ENCODE measurements at regions not wholly inside any gene's neighbourhood (a gene's known extent, or its start where the extent isn't known, plus 50 kb on each side); places are given as distances from the start of the nearest gene placed in this dataset.

DNA sequence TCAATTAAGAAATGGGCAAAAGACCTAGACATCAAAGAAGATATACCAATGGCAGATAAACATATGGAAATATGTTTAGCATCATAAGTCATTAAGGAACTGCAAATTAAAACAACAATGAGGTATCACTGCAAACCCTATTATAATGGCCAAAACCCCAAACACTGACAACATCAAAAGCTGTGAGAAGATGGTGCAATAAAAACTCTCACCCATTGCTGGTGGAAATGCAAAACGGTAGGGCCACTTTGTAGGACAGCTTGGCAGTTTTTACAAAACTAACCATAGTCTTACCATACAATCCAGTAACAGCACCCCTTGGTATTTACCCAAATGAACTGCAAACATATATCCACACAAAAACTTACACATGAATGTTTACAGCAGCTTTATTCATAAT, 213.1 kb downstream of the UBE2E3 start:
- DNase-seq (ENCODE audit: insufficient read length) (no peak), FAIRE-seq (peak; percentile 48)
- TF ChIP-seq TAF1 (IDR thresholded peaks at IDR 0.05; ENCODE audit: borderline replicate concordance, low read depth, low read length) = no peak
- no peak for TF ChIP-seq POLR2A (IDR thresholded peaks at IDR 0.05; ENCODE audit: low read depth, low read length)
- no peak for TF ChIP-seq POLR2AphosphoS5 (IDR thresholded peaks at IDR 0.05; ENCODE audit: low read depth, low read length)

DNA sequence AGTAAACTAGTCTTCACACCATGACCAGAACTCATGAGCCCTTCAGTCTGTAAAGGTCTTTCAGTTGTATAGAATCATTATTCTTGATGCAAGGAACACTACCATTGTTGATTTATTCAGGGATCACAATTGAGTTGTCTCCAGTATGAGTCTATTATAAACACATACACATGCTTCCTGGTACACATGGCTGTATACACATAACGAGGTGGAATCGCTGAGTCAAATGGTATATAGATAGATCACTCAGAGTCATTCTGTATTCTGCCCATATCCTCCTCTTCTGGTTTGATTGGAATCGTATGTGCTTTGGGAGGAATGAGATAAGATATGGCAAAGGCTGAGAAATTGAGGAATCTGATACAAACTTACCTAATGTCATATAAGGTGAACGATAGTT, 216.0 kb downstream of the UBE2E3 start:
- DNase-seq (ENCODE audit: insufficient read length) = no peak
- peak; percentile 44 for FAIRE-seq
- TF ChIP-seq POLR2AphosphoS5 (IDR thresholded peaks at IDR 0.05; ENCODE audit: low read depth, low read length) (no peak), POLR2A (IDR thresholded peaks at IDR 0.05; ENCODE audit: low read depth, low read length) (no peak), TAF1 (IDR thresholded peaks at IDR 0.05; ENCODE audit: borderline replicate concordance, low read depth, low read length) (no peak)

DNA sequence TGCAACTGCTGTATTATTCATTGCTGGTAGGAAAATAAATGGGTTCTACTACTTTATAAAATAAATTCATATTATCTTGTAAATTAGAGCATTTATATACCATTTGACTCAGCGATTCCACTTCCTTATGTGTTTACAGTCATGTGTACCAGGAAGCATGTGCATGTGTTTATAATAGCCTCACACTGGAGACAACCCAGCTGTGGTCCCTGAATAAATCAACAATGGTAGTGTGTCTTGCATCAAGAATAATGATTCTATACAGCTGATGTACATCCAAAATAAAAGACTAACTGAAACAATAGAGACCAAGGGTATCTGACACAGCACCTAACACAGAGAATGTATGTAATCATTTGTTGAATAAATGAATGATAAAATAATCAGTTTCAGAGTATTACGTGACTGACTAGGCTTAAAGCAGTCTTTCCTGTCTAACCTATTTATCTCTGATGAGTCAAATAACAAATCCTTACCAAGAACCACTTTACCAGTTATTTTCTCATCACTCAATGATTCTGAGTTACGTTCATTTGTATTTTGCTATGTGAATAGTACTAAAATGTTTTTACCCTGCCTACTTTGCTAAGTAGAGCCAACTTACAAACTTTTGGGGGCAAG, 216.8 kb downstream of the UBE2E3 start:
- DNase-seq (ENCODE audit: insufficient read length) (no peak), FAIRE-seq (peak; percentile 67)
- TF ChIP-seq POLR2A (IDR thresholded peaks at IDR 0.05; ENCODE audit: low read depth, low read length) (no peak), POLR2AphosphoS5 (IDR thresholded peaks at IDR 0.05; ENCODE audit: low read depth, low read length) (no peak), TAF1 (IDR thresholded peaks at IDR 0.05; ENCODE audit: borderline replicate concordance, low read depth, low read length) (no peak)

DNA sequence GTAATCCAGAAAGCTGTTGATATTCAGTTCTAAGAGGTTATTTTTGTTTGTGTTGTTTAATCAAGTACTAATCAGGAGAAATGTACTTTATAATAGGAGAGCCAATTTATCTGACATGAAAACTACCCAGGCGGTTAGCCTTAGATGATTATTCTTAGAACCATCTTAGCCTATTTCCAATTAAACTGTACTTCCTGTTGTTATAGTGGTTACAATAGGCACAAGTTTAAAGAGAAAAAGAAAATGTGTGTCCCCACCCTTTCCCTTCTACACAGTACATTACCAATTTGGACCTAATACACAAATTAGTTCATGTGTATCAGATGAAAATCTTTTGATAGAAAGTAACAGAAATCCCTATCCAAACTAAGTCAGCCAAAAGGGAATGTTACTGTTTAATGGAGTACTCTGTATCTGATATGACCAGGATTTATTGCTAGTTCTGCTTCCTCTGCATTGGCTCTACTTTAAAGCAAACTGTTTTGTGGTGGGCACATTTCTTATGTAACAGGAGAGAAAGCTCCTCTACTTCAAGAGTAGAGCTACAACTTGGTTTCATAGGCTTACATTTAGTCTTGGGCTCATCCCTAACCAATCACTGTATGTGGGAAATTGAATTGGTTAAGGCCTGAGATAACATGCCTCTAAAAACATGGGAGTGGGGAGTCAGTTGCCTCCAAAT, 217.9 kb downstream of the UBE2E3 start:
- TF ChIP-seq POLR2A (IDR thresholded peaks at IDR 0.05; ENCODE audit: low read depth, low read length) = no peak
- no peak for TF ChIP-seq TAF1 (IDR thresholded peaks at IDR 0.05; ENCODE audit: borderline replicate concordance, low read depth, low read length)
- TF ChIP-seq POLR2AphosphoS5 (IDR thresholded peaks at IDR 0.05; ENCODE audit: low read depth, low read length) = no peak
- DNase-seq (ENCODE audit: insufficient read length) = no peak
- peak; percentile 62 for FAIRE-seq

DNA sequence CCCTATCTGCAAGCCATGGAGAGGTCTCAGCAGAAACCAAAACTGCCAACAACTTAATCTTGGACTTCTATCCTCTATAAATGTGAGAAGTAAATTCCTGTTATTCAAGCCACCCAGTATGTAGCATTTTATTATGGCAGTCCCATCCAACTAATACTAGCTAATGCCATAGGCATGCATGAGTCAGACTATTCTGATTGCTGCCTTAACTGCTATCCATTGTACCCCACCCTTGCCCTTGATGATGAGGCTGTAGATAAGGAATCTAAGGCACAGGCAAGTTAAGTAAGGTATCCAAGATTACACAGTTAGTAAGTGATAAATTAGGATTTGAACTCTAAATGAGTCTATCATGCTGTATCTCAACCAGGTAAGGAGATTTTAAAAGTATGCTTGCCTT, 223.0 kb downstream of the UBE2E3 start:
- TF ChIP-seq POLR2AphosphoS5 (IDR thresholded peaks at IDR 0.05; ENCODE audit: low read depth, low read length) = no peak
- TF ChIP-seq POLR2A (IDR thresholded peaks at IDR 0.05; ENCODE audit: low read depth, low read length) = no peak
- TF ChIP-seq TAF1 (IDR thresholded peaks at IDR 0.05; ENCODE audit: borderline replicate concordance, low read depth, low read length) = no peak
- no peak for FAIRE-seq
- no peak for DNase-seq (ENCODE audit: insufficient read length)

DNA sequence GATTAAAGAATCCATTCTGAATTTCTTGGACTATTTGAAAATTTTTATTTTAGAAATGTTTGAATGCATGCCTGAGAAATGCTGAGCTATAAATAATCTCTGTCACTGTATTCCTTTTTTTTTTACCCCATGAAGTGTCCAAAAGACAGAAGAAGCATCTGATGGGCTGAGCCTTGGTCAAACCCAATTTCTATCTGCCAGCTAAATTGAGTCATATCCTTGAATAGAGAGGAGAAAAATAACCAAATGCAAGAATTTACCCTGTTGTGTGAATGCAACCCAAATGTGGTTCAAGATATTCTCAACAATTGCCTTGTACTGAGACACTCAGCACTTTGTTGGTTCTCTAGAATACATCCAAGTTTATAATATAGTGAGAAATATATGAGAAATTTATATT, 223.5 kb downstream of the UBE2E3 start:
- no peak for FAIRE-seq
- no peak for TF ChIP-seq POLR2AphosphoS5 (IDR thresholded peaks at IDR 0.05; ENCODE audit: low read depth, low read length)
- no peak for TF ChIP-seq POLR2A (IDR thresholded peaks at IDR 0.05; ENCODE audit: low read depth, low read length)
- no peak for TF ChIP-seq TAF1 (IDR thresholded peaks at IDR 0.05; ENCODE audit: borderline replicate concordance, low read depth, low read length)
- no peak for DNase-seq (ENCODE audit: insufficient read length)

DNA sequence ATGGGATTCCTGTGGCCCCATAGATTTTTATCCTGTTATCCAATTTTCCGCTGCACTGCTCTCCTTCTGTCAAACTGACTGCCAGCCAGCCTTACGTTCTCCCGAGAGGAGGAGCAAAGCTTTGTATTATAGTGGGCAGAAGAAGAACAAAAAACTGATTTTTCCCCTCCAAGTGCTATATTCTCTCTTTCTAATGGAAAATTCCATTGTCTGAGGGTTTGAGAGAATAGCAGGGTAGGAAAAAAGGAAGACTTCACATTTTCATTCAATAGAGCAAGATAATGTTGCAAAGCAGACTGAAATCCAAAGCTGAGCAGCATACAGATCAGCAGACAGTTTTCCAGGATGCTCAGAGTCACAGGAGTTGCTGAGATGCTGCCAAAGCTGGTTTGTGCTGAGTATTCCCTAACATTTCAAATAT, 238.0 kb downstream of the UBE2E3 start:
- no peak for FAIRE-seq
- no peak for TF ChIP-seq TAF1 (IDR thresholded peaks at IDR 0.05; ENCODE audit: borderline replicate concordance, low read depth, low read length)
- TF ChIP-seq POLR2A (IDR thresholded peaks at IDR 0.05; ENCODE audit: low read depth, low read length) = no peak
- no peak for DNase-seq (ENCODE audit: insufficient read length)

DNA sequence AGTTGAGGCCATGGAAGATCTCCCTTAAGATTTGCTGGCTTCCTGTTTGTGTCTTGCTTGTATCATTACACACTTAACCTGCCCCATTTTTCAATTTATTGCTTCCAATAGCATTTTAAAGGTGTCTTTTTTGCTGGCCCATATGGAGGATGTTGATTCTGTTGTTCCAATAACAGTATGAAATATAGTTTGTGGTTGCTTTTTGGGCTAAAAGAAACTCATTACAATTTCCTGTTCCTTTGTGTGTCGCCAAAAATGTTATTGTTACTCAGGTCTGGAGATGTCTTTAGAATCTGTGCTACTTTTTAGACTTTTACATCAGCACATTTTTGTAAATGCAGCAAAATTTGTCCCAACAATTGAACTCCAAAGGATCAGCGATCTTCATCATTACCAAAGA, 234.0 kb upstream of the ITGA4 start:
- FAIRE-seq (peak; percentile 75), DNase-seq (ENCODE audit: insufficient read length) (no peak)
- TF ChIP-seq POLR2A (IDR thresholded peaks at IDR 0.05; ENCODE audit: low read depth, low read length) (no peak), POLR2AphosphoS5 (IDR thresholded peaks at IDR 0.05; ENCODE audit: low read depth, low read length) (no peak), TAF1 (IDR thresholded peaks at IDR 0.05; ENCODE audit: borderline replicate concordance, low read depth, low read length) (no peak)

- DNase-seq (ENCODE audit: insufficient read length) (no peak), FAIRE-seq (no peak)
- TF ChIP-seq POLR2AphosphoS5 (IDR thresholded peaks at IDR 0.05; ENCODE audit: low read depth, low read length) (no peak), POLR2A (IDR thresholded peaks at IDR 0.05; ENCODE audit: low read depth, low read length) (no peak), TAF1 (IDR thresholded peaks at IDR 0.05; ENCODE audit: borderline replicate concordance, low read depth, low read length) (no peak)
These were observed 232.3 kb upstream of the ITGA4 start for GRCh38 chr2:181224866-181225265.

- FAIRE-seq = no peak
These were observed 228.5 kb upstream of the ITGA4 start for GRCh38 chr2:181228661-181229060.

GRCh38 chr2:181231151-181231550, 226.0 kb upstream of the ITGA4 start:
- FAIRE-seq = no peak
- no peak for TF ChIP-seq POLR2AphosphoS5 (IDR thresholded peaks at IDR 0.05; ENCODE audit: low read depth, low read length)
- no peak for TF ChIP-seq TAF1 (IDR thresholded peaks at IDR 0.05; ENCODE audit: borderline replicate concordance, low read depth, low read length)
- no peak for TF ChIP-seq POLR2A (IDR thresholded peaks at IDR 0.05; ENCODE audit: low read depth, low read length)
- DNase-seq (ENCODE audit: insufficient read length) = no peak

More at GRCh38 chr2:181228661-181229060, 228.5 kb upstream of the ITGA4 start:
- no peak for DNase-seq (ENCODE audit: insufficient read length)
- TF ChIP-seq POLR2A (IDR thresholded peaks at IDR 0.05; ENCODE audit: low read depth, low read length) = no peak
- no peak for TF ChIP-seq TAF1 (IDR thresholded peaks at IDR 0.05; ENCODE audit: borderline replicate concordance, low read depth, low read length)
- TF ChIP-seq POLR2AphosphoS5 (IDR thresholded peaks at IDR 0.05; ENCODE audit: low read depth, low read length) = no peak

All from GM12892 (cell line).